Liver (tissue), 3 donors: ENCODE measurements at regions not wholly inside any gene's neighbourhood (a gene's known extent, or its start where the extent isn't known, plus 50 kb on each side); places are given as distances from the start of the nearest gene placed in this dataset.

Experiments
- CTCF ChIP-seq: fragments of 150-350 bp; IDR thresholded peaks from 2 replicates; pipeline ENCODE4 v1.5.1; 2017; ENCODE audit warnings: improper control_type of control experiment, low read depth, low read length; ENCODE audit not compliant: missing input control
- SP1 ChIP-seq: IDR thresholded peaks from 2 replicates; pipeline ENCODE4 v1.6.1; 2018; ENCODE audit warnings: antibody characterized with exemption, mild to moderate bottlenecking
- YY1 ChIP-seq: IDR thresholded peaks from 2 replicates; pipeline ENCODE4 v1.6.1; 2016; ENCODE audit warnings: antibody characterized with exemption, mild to moderate bottlenecking
- donor health status: healthy.
- donor health status: healthy.

- no peak for TF ChIP-seq YY1
- no peak for TF ChIP-seq SP1
- no peak for TF ChIP-seq CTCF
Observed at GRCh38 chr20:46833360-46833759, 61.3 kb upstream of the EYA2 start.
